Loucy (cell line): ENCODE measurements at regions not wholly inside any gene's neighbourhood (a gene's known extent, or its start where the extent isn't known, plus 50 kb on each side); places are given as distances from the start of the nearest gene placed in this dataset.

Experiments used
- CTCF ChIP-seq: fragments of 200-600 bp; sonication (generic); conservative IDR thresholded peaks from 2 replicates; pipeline ENCODE4 v1.5.1; 2014; ENCODE audit warnings: mild to moderate bottlenecking, antibody characterized with exemption, low read length
- EZH2phosphoT487 ChIP-seq: fragments of 200-600 bp; IDR thresholded peaks from 2 replicates; pipeline ENCODE4 v1.6.1; 2018; ENCODE audit warnings: antibody characterized with exemption, mild to moderate bottlenecking, moderate library complexity, borderline replicate concordance

DNA sequence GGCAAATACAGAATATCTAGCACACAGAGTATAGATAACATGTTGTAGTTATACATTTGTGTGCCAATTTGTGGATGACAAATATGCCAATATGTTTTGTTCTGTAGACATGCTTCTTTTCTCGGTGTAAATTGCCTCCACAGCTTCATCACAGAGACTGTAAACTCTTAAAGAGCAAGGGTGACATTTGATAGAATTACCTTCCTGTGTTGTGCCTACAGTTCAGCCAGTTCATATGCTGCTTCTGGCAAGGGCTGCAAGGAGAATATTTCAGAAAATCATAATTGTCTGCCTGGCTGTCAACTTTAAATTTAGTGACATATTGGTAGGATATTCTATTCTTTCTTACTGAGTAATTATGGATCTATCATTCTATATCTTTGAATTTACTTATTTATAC, 155.1 kb downstream of the MAT2B start:
- no peak for TF ChIP-seq CTCF
- TF ChIP-seq EZH2phosphoT487: no peak
